ENCODE measurements at regions not wholly inside any gene's neighbourhood (a gene's known extent, or its start where the extent isn't known, plus 50 kb on each side); places are given as distances from the start of the nearest gene placed in this dataset.

DNA sequence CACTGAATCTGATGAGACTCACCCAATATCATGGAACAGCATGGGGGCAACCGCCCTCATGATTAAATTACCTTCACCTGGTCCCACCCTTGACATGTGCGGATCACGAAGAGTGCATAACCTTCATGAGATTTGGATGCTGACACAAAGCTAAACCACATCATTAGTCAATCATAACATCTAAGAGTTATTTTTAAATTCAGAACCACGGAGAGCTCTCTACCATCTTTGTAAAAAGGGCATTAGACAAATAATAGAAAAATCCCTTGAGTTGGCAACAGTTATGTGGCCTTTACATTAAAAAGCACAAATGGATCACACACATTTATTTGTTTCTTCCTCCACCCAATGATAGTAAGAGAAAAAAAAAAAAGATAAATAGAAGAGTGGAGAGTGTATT is 182.2 kb downstream of the VCY1B start:
- no peak for DNase-seq (ENCODE audit: low read depth, low spot score)
- CTCF ChIA-PET, result no interaction called here
- Histone ChIP-seq H3K9ac (replicated peaks; ENCODE audit: extremely low read depth, insufficient read depth, low read length) (no peak overlapping the region), H3K4me1 (ENCODE audit: control insufficient read depth, extremely low read depth, insufficient read depth, low read length) (no peaks in the 10 kb centered on the region), H4K20me1 (replicated peaks; ENCODE audit: control insufficient read depth, extremely low read depth, insufficient read depth, low read length) (no peaks in the 10 kb centered on the region), H3K9me3 (replicated peaks; ENCODE audit: control insufficient read depth, insufficient read depth, low read length) (no peaks in the 10 kb centered on the region), H3K9me1 (replicated peaks; ENCODE audit: control insufficient read depth, extremely low read depth, insufficient read depth, low read length) (no peaks in the 10 kb centered on the region), H3K4me3 (replicated peaks in 1 of 3; ENCODE audit: insufficient read depth in 1 of 3, low read depth in 1 of 3, low read length in 3 of 3) (no peak overlapping the region), H2AFZ (ENCODE audit: low read depth, low read length) (no peak overlapping the region), H3K4me2 (ENCODE audit: insufficient read depth, low read length) (no peak overlapping the region), H3K79me2 (ENCODE audit: control insufficient read depth, insufficient read depth, low read length) (no peaks in the 10 kb centered on the region), H3K27ac (ENCODE audit: insufficient read depth, low read depth, low read length) (no peak overlapping the region), H3K27me3 (ENCODE audit: control insufficient read depth in 2 of 2, insufficient read depth in 2 of 2, low read length in 2 of 2) (no peaks in the 10 kb centered on the region), H3K36me3 (ENCODE audit: control insufficient read depth in 2 of 2, extremely low read depth in 1 of 2, insufficient read depth in 2 of 2, low read length in 2 of 2) (no peaks in the 10 kb centered on the region)
- FAIRE-seq, result no peak
- POLR2A ChIA-PET, result no interaction called here
- dilution Hi-C loops (cut with MboI; ENCODE audit: extremely low pct_ligation_motif_present, low sequenced_read_pairs), result no loop called here
- no TSS peak for BruUV-seq (replicated peaks)
- intact Hi-C loops (cut with micrococcal nuclease), result no loop called here
- no peak for TF ChIP-seq FOS (IDR thresholded peaks at IDR 0.05; ENCODE audit: borderline replicate concordance, insufficient read depth, low read length)
- no peak for TF ChIP-seq EZH2 (IDR thresholded peaks at IDR 0.05; ENCODE audit: borderline replicate concordance, low read depth, low read length, severe bottlenecking)
- TF ChIP-seq GATA2 (IDR thresholded peaks at IDR 0.05; ENCODE audit: insufficient read depth, insufficient read length, low read depth, low read length), result no peak
- no peak for TF ChIP-seq JUN (IDR thresholded peaks at IDR 0.05; ENCODE audit: borderline replicate concordance, insufficient read depth, insufficient read length, low read depth)
- no peak for TF ChIP-seq POLR2A (IDR thresholded peaks at IDR 0.05; ENCODE audit: low read depth, low read length)
- TF ChIP-seq, protein P1, sequence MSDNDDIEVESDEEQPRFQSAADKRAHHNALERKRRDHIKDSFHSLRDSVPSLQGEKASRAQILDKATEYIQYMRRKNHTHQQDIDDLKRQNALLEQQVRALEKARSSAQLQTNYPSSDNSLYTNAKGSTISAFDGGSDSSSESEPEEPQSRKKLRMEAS (IDR thresholded peaks at IDR 0.05; ENCODE audit: insufficient read depth, insufficient read length), result no peak
- no peak for TF ChIP-seq MYC (IDR thresholded peaks at IDR 0.05; ENCODE audit: low read depth, low read length)
- TF ChIP-seq, protein P2, sequence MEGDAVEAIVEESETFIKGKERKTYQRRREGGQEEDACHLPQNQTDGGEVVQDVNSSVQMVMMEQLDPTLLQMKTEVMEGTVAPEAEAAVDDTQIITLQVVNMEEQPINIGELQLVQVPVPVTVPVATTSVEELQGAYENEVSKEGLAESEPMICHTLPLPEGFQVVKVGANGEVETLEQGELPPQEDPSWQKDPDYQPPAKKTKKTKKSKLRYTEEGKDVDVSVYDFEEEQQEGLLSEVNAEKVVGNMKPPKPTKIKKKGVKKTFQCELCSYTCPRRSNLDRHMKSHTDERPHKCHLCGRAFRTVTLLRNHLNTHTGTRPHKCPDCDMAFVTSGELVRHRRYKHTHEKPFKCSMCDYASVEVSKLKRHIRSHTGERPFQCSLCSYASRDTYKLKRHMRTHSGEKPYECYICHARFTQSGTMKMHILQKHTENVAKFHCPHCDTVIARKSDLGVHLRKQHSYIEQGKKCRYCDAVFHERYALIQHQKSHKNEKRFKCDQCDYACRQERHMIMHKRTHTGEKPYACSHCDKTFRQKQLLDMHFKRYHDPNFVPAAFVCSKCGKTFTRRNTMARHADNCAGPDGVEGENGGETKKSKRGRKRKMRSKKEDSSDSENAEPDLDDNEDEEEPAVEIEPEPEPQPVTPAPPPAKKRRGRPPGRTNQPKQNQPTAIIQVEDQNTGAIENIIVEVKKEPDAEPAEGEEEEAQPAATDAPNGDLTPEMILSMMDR (IDR thresholded peaks at IDR 0.05; ENCODE audit: extremely low read depth in 1 of 2, insufficient read depth in 1 of 2, low read depth in 1 of 2, low read length in 2 of 2), result no peak

Data from endothelial cell of umbilical vein (primary cell).